GM21381 (cell line): ENCODE measurements at regions not wholly inside any gene's neighbourhood (a gene's known extent, or its start where the extent isn't known, plus 50 kb on each side); places are given as distances from the start of the nearest gene placed in this dataset.
"Not testable (repeated sequence)": the region's sequence is repeated elsewhere in the genome, so short reads cannot be mapped to it uniquely, and the experiment has no call there.

Experiments used
- ATAC-seq: cut with Tn5 transposase; IDR thresholded peaks from one replicate; pipeline ENCODE4 v1.9.1; 2021; ENCODE audit warnings: mild to moderate bottlenecking, moderate library complexity; ENCODE audit not compliant: unreplicated experiment

DNA sequence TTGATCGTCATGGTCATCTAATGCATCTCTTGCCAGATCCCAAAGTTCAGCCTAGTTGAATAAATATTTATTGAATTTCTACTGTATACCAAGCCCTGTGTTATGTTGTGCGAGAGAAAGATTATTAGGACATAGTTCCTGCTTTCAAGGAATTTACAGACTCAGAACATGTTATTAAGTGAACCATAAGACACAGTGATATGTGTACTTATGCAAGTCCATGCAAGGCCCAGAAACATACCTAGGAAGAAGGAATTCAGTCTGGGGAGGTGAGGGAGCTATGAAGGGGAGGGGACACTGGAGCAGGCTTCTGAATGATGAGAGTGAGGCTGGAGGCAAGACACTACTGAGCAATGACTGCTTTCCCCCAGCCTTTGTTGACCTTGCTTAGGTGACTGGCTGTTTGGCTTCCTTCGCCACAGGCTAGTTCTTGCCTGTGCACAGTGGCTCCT lies 81.4 kb downstream of the ACAA2 start:
- ATAC-seq: no peak

DNA sequence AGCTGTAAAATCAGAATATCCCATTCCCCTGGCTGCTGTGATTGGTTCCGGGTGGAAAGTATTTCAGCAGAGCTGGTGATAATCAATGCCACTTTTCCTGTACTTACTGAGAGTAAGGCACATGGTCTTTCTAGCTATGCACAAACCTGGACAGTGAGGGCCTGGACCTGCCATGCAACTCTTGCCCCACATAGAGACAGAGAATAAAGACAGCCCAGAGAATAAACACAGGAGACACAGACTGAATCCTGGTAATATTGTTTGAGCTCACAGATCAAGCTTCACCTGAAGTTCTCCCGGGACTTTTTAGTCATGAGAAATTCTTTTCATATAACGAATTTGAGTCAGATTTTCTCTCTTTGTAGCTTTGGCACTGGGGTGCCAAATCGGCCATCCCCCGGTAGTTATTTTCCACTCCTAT lies 81.9 kb downstream of the ACAA2 start:
- no peak for ATAC-seq

DNA sequence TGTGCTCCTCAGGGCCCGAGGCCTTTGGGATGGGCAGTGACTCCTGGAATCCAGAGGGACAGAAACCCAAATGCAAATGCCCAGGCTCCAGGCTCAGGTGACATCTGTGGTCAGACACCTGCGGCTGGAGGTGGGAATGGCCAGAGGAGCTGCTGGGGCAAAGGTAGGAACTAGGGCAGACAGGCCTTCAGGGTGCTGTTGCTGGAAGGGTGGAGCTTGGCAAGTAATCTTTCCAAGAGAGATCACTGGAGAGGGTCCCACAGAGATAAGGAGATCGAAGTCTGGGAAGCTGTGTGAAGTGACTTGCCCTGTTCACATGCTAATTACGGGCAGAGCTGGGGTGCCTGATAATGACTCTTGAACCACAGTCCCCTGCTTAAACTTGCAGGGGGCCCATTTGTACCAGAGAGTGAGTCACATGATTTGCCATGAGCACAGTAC lies 82.4 kb downstream of the ACAA2 start:
- no peak for ATAC-seq

DNA sequence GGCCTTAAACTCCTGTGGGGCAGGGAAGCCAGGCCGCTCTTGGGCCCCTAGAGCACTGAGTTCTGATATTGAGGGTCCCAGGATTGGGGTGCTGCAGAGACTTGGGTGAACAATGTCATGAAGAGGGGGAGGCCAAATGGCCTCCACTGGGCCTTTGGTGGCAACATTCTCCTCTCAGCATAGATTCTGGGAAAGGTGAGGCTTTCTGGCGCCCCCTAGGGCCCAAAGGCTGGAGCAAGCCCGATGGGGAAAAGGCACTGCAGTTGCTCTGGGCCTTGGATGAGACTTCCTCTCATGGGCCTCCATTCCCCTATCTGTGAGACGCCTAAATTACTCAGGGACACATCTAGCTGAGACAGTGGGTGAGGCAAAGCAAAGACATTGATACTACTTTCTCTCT lies 84.8 kb downstream of the ACAA2 start:
- no peak for ATAC-seq

DNA sequence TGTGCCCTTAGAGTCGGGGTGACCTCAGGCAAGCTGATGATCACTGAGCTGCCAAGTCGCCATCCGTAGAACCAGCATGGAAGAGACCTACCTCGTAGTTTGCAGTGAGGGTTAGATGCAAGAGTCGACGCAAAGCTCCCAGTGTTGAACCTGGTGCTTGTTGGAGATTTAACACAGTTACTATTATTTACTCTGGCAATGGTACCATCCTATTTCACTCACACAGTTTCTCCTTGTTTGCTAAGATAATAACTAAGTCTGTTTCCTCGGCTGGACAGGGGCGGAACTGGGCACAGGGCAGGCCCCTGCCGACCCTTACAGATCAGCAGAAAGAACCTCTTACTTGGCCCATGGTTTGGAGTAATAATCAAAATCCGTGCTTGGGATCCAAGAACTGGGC lies 85.5 kb downstream of the ACAA2 start:
- ATAC-seq: no peak

DNA sequence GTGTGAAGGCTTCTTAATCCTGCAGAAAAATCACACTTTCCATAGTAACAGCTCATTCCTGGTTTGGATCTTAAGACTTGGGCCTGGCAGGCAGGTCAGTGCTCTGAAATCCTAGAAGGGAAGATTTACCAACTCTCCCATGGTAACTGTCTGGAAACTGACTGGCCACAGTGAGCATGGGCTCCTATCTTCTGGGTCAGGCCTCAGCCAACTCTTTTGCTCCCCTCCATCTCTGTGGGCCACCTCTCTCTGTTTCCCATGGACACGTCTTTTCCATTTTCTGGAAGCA lies 86.7 kb downstream of the ACAA2 start:
- no peak for ATAC-seq

DNA sequence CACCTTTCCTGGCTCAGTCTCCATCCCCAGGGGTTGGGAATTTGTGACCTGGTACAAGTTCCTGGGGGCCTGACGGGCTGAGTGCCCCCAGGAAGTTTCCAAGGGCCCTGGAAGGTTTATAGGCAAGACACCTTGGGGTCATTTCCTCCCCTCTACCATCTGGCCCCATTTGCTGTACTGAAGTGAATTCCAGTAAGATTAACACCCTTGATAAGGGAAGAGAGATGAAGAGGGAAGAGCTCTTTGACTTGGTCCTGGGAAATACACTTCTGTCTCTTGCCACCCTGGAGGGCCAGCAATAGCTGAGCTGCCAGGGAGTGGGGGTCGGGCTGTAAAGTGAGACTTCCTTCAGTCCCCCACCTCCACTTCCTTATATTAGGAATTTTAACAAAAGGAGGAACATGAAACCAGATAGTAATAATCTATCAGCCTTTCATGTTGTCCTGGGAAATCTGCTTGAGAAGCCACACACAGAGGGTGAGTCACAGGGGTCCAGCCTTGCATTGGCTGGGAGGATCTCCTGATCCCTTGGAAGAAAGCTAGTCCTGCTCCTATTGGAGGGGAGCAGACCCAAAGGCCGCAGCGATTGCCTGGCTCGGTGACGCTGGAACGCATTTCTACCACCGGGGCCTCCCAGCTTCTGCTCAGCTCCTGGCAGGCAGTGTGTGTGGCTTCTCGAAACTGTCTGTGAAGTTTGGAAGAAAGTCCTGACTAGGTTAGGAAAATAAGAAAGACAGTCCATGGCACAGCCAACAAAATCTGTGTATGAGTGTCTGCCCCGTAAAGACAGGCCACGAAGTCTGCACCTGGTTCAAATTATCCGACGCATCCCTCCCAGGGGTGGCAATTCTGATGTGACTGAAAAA lies 87.3 kb downstream of the ACAA2 start:
- no peak for ATAC-seq

DNA sequence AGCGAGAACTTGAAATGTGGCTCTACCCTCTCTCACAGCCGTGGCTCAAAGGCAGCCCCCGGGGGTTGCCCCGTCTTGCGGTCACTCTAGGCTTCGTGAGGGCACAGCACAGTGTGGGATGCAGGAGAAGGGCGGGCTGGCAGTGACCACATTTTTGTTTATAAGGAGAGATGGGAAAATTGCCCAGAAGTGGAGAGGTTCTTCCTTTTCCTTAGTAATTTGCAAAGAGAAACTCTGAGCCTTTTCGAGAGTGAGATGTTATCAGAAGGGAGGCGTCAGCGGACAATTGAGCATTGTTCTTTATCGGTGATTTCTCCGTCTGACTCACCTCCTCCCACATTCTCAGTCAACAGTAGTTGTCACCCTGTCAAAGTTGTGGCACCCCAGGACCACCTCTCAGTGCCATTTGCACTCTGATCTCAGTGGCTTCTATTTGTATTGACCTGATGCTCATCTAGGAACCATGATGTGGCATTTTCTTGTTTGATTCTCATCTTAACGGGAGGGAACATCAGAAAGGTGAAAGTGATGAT lies 89.6 kb downstream of the ACAA2 start:
- ATAC-seq: no peak

DNA sequence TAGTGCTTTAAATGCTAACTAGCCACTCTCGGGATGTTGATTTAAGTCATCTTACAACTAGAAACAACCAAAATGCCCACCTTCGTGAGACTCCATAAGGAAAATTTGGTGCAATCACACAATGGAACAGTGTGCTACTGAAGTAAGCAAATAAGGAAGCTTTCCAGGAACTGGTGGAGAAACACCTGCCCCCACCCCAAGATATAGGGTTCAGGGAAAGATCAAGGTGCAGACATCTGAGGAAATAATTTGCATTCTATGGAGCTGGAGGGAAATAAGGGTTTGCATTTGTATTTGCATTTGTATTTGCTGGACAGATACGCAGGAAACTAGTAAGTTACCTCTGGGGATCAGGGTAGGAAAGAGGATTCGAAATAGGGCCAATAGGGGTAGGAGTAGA lies 90.9 kb downstream of the ACAA2 start:
- ATAC-seq: no peak

DNA sequence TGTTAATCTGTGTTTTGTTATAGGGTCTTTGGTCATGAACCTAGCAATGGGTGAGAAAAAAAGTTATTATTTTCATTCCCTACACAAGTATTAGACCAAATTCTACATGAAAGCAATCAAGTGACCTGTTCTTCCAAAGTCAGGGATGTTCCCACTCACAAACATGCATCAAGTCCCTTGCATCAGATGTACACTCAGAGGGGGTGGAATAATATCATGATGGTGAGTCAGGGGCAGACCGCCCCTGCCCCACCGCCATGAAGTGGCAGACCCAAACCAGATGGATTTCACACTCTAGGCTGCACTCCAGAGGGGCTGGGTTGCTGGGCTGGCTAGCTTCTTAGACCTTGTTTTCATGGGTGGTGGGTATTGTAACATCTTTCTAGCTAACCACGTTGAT lies 91.4 kb downstream of the ACAA2 start:
- no peak for ATAC-seq

DNA sequence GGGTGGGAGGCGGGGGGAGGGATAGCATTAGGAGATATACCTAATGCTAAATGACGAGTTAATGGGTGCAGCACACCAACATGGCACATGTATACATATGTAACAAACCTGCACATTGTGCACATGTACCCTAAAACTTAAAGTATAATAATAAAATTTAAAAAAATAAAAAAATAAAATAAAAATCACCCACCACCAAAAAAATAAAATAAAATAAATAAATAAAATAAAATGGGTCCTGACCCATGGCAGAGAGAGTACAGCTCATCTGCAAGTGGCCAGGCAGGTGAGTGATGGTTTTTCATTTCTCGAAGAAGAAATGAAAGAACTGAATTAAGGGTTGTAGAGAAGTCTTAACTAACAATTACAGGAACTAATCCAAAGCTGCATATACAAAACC lies 92.4 kb downstream of the ACAA2 start:
- not testable (repeated sequence) for ATAC-seq

DNA sequence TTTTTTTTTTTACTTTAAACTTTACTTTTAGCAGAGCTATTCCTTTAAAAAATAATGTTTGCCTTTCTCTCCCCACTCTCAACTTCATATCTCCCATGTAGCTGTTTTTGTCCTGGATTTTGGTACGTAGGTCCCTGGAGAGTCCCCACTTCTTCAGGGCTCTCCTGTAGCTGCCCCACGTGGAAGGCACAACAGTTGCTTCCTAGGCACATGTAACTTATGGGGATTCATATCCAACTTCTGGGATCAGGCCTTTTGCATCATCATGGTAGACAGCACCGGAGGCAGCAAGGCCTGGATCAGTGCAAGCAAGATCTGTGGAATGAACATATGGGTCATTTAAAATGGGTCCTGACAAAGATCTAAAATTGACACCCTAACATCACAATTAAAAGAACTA lies 95.7 kb downstream of the ACAA2 start:
- ATAC-seq: no peak

DNA sequence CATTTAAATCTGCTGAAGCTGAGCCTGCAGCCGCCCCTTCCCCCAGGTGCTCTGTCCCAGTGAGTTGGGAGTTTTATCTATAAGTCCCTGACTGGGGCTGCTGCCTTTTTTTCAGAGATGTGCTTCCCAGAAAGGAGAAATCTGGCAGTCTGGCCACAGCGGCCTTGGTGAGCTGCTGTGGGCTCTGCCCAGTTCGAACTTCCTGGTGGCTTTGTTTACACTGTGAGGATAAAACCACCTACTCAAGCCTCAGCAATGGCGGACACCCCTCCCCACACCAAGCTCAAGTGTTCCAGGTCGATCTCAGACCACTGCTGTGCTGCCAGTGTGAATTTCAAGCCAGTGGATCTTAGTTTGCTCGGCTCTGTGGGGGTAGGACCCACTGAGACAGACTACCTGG lies 97.3 kb downstream of the ACAA2 start:
- no peak for ATAC-seq

DNA sequence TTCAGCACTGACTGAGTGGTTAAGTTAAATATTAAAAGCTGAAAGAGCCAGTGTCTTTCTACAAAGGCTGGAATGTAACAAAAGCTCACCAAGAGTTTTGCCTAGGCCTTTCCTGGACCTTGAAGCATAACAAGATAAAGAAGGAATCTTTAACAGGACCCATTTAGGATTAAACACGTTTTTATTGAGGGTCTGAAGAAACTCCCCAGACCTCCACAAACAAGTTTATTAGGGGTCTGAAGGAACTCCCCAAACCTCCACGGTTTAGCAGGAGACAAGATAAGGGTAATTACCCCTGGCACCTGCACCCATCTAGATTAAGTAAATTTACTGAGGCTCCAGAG lies 104.0 kb downstream of the ACAA2 start:
- ATAC-seq: no peak

DNA sequence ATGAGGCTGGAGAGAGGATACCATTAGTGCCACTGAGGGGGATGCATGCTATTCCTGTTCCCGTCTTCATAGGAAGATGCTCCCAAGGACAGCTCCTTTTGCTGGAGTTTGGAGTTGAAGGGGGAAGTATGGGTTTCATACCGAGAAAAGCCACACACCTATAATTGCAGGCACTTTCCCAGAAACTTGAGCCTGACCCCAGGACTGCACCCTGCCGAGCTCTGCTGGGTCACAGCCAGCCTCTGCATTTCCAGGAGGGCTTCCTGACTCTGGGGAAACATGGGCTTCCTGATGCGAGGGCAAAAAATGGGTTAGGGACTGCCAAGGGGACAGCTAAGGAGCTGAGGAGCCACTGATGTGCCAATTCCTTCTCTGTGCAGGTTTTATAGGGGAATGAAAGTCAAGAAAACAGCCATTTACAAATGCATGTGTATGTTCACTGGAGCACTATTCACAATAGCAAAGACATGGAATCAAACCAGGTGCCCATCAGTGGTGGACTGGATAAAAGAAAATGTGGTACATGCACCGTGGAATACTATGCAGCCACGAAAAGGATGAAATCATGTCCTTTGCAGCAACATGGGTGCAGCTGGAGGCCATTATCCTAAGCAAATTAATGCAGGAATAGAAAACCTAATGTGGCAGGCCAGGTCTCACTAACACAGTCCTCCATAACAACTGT lies 104.5 kb downstream of the ACAA2 start:
- ATAC-seq: no peak

DNA sequence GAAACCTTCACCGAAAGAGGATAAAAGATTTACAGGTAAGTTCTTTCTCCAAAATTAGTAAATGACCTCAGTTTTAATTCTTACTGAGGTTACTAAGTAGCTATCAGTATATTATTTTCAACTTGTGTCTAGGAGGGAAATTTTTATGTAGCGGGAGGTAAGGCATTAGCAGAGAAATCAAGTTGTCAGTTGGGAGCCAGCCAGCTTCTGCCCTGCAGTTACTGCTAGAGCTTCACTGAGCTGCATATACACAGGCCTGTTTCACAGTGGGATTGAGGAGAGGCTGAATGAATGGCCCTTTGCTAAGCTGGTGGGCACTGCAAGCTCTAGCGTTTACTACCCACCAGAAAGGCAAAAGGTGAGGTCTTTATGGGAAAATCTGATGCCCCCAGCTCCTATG lies 105.7 kb downstream of the ACAA2 start:
- no peak for ATAC-seq

DNA sequence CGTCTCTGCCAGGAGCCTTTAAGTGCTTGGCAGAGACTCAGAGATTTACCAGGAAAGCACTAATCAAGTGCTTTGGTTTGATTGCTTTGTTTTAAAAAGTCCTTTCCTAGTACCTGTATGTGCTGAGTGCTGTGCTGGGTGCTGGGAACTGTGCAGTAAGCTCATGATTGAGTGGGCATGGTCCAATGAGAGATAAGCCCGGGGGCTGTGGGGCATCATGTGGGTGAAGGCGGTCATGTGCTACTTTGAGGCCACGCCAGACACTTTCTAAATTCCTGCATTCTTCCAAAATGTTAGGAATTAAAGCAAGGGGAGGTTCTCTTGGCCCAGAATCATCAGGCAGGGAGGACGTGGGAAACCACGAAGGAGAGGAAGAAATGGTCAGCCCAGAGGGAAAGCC lies 109.0 kb downstream of the ACAA2 start:
- ATAC-seq: no peak

DNA sequence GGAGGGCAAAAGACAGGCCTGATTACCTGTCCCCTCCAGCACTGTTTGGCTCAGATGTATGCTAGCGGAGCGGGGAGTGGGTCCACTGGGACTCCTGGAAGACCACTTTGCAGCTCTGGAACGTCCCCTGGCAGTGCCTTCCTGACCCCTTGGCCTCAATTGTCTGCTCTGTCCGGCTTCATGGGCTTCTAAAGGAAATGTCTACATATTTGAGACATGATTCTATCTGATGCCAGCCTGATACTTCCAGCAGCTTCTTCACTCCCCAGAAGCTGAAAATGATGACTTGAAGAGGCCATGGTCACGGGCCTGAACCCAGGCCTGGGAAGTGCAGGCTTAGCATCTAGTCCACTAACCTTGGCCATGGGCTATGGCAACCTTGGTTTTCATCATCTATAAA lies 112.1 kb downstream of the ACAA2 start:
- no peak for ATAC-seq

DNA sequence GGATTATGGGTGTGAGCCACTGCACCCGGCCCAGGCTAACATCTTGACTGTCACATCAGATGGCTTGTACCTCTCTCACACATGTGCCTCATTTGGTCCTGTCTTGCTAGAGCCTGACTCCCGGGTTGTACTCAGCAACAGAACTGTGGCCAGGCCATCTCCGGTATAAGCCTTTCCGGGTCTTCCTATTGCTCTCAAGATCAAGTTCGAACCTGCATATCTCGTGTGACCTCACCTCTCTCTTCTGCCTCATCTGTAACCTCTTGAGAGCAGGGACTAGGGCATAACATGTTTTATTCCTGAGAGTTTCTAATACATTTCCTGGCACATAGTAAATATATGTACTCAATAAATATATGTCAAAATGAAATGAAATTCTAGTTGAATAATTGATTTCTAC lies 114.0 kb downstream of the ACAA2 start:
- no peak for ATAC-seq

DNA sequence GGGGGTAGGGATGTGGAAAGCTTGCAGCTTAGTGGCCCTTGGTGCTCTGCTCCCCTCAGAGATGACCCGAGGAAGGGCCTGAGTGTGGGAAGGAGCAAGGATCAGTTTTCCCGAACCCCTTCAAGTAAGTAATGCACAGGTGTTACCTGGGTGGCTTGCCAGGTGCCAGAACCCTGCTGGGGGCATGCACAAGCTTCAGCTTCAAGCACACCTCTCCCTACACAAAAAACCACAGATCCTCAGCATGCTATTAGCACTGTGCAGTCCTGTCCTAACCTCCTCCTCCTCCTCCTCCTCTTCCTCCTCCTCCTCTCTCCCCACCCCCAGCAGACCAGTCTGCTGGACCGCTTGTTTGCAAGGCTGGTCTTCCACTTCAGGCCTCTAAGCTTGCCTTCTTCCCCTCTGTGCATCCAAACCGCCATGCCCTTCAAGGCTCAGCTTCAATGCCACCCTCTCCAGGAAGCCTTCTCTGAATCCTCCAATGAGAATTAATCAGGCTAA lies 114.8 kb downstream of the ACAA2 start:
- ATAC-seq: no peak

DNA sequence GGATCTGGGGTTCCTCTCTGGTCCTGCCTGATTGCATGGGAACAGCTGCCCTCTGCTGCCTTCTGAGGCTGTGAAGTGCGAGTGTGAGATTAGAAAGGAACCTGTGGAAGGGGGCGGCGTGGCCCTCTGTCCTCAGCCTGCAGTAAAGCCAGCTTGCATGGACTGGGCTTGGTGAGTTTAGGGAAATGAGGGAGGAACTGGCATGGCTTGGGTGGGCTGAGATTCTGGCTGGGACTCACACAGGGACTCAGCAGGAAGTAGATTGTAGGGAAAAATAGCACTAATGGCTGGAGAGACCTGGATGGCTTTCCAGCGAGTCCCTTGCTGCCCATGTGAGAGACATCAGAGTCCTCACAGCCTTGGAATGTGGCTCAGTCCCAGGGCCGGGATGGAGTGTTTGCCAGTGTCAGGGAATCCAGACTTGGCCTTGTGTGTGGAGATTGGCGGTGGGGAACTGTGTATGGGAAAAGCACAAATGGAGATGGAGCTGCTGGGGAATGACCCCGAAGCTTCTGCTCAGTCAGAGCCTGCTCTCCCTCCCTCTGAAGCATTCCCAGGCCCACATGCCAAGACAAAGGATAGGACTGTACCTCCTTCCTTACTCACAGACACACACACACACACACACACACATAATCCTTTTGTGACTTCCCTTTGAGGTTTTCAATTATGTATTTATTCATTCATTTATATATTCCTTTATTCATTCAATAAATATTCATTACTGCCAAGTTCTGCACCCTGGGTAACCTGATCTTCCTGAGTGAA lies 115.4 kb downstream of the ACAA2 start:
- ATAC-seq: no peak
